H1 (cell line): ENCODE measurements at regions not wholly inside any gene's neighbourhood (a gene's known extent, or its start where the extent isn't known, plus 50 kb on each side); places are given as distances from the start of the nearest gene placed in this dataset.
A peak's percentile ranks its signal among the peaks of the same experiment; 100 is the strongest.
"Not testable (repeated sequence)": the region's sequence is repeated elsewhere in the genome, so short reads cannot be mapped to it uniquely, and the experiment has no call there.

Experiments used
- CTCF ChIA-PET: fragments of 300-600 bp; sonication (Branson Sonifier 250); formaldehyde crosslinking; loops from one replicate; lab custom pipeline; 2021; ENCODE audit not compliant: partially characterized antibody; lab: Charles Lee
- POLR2A ChIA-PET: fragments of 300-600 bp; sonication (Branson Sonifier 250); formaldehyde crosslinking; loops from one replicate; lab custom pipeline; 2021; ENCODE audit warnings: inconsistent platforms; ENCODE audit not compliant: partially characterized antibody; lab: Charles Lee
- DNase-seq, 2 experiments: peaks; one replicate each; pipeline versions ENCODE4 v3.0.0 to v3.0.0-alpha.2; 2010 to 2022; ENCODE audit warnings: low spot score in 2 of 2, low read depth in 1 of 2, mixed read lengths in 1 of 2
- FAIRE-seq: peaks from 2 replicates; lab custom pipeline; 2011; peaks lifted over from hg19 to GRCh38; lab: Jason Lieb, UNC
- H2AFZ ChIP-seq: 2 replicates; pipeline ENCODE4 v1.8.1; 2012; ENCODE audit warnings: low read length, inconsistent platforms
- H2AK5ac ChIP-seq: 2 replicates; pipeline ENCODE4 v1.6.1; 2013; ENCODE audit warnings: low read depth, low read length
- H2BK120ac ChIP-seq: replicated peaks from 2 replicates; pipeline ENCODE3; 2013; ENCODE audit warnings: low read depth, low read length, inconsistent platforms
- H2BK12ac ChIP-seq: 2 replicates; pipeline ENCODE4 v1.6.1; 2013; ENCODE audit warnings: low read depth, low read length
- H2BK15ac ChIP-seq: 2 replicates; pipeline ENCODE4 v1.6.1; 2013; ENCODE audit warnings: low read length
- H2BK20ac ChIP-seq: 2 replicates; pipeline ENCODE4 v1.6.1; 2013; ENCODE audit warnings: low read length
- H2BK5ac ChIP-seq: 2 replicates; pipeline ENCODE4 v1.6.1; 2013; ENCODE audit warnings: low read depth, low read length
- H3K14ac ChIP-seq: 2 replicates; pipeline ENCODE4 v1.6.1; 2013; ENCODE audit warnings: inconsistent platforms; ENCODE audit not compliant: insufficient read length
- H3K18ac ChIP-seq: 2 replicates; pipeline ENCODE4 v1.6.1; 2013; ENCODE audit warnings: low read length; ENCODE audit errors: extremely low read depth
- H3K23ac ChIP-seq: 2 replicates; pipeline ENCODE4 v1.6.1; 2013; ENCODE audit warnings: inconsistent platforms; ENCODE audit not compliant: insufficient read length
- H3K23me2 ChIP-seq: 2 replicates; pipeline ENCODE4 v1.6.1; 2013; ENCODE audit warnings: low read depth, low read length
- H3K27ac ChIP-seq: 2 replicates; pipeline ENCODE4 v1.6.1; 2011; ENCODE audit warnings: low read depth, low read length, inconsistent platforms
- H3K27me3 ChIP-seq, 4 experiments: replicated peaks in 1 of 4; 1 replicate in 1 of 4; 2 replicates in 3 of 4; pipeline versions ENCODE4 v1.6.1 to v1.8.1; 2011 to 2013; ENCODE audit warnings: low read length in 3 of 4, mild to moderate bottlenecking in 3 of 4, inconsistent platforms in 2 of 4, mixed read lengths in 2 of 4, moderate library complexity in 1 of 4; ENCODE audit not compliant: control insufficient read depth in 3 of 4, insufficient read depth in 3 of 4; ENCODE audit errors: extremely low read depth in 1 of 4
- H3K36me3 ChIP-seq, 4 experiments: 2 replicates each; pipeline versions ENCODE4 v1.6.1 to v1.8.1; 2011 to 2013; ENCODE audit warnings: mild to moderate bottlenecking in 4 of 4, low read length in 3 of 4, moderate library complexity in 2 of 4, control low read depth in 1 of 4, inconsistent platforms in 1 of 4; ENCODE audit not compliant: insufficient read depth in 4 of 4, control insufficient read depth in 2 of 4
- H3K4ac ChIP-seq: replicated peaks from 2 replicates; pipeline ENCODE3; 2013; ENCODE audit warnings: low read length, low read depth, mixed read lengths, inconsistent platforms; ENCODE audit not compliant: insufficient read length
- H3K4me1 ChIP-seq, 4 experiments: replicated peaks in 1 of 4; 1 replicate in 1 of 4; 2 replicates in 3 of 4; pipeline versions ENCODE4 v1.6.1 to v1.8.1; 2011 to 2013; ENCODE audit warnings: low read length in 3 of 4, inconsistent platforms in 2 of 4, mixed read lengths in 1 of 4; ENCODE audit not compliant: insufficient read depth in 4 of 4, control insufficient read depth in 3 of 4
- H3K4me2 ChIP-seq, 2 experiments: 2 replicates each; pipeline versions ENCODE4 v1.6.1 to v1.8.1; 2011 to 2013; ENCODE audit warnings: low read depth in 2 of 2, low read length in 2 of 2, control low read depth in 1 of 2, inconsistent platforms in 1 of 2, mild to moderate bottlenecking in 1 of 2; ENCODE audit not compliant: insufficient read depth in 1 of 2
- H3K4me3 ChIP-seq, 4 experiments: fragments of 200-600, 300-600 bp in 1 of 4; sonication (generic), shearing (Covaris generic), sonication (Bioruptor Twin) in 1 of 4; 2 replicates each; pipeline versions ENCODE4 v1.5.1 to v1.8.1; 2011 to 2016; ENCODE audit warnings: low read length in 4 of 4, low read depth in 3 of 4, control low read depth in 2 of 4, inconsistent platforms in 2 of 4, mild to moderate bottlenecking in 2 of 4, mixed read lengths in 1 of 4, moderate library complexity in 1 of 4; ENCODE audit not compliant: insufficient read depth in 2 of 4; ENCODE audit errors: extremely low read depth in 1 of 4
- H3K56ac ChIP-seq: replicated peaks from 2 replicates; pipeline ENCODE3; 2013; ENCODE audit warnings: low read depth, mild to moderate bottlenecking, mixed read lengths, low read length, inconsistent platforms; ENCODE audit not compliant: insufficient read length
- H3K79me1 ChIP-seq: 2 replicates; pipeline ENCODE4 v1.6.1; 2013; ENCODE audit warnings: low read depth, low read length, control low read depth
- H3K79me2 ChIP-seq, 2 experiments: 2 replicates each; pipeline versions ENCODE4 v1.6.1 to v1.8.1; 2012 to 2013; ENCODE audit warnings: low read length in 2 of 2, mild to moderate bottlenecking in 2 of 2, inconsistent platforms in 1 of 2; ENCODE audit not compliant: insufficient read depth in 2 of 2, control insufficient read depth in 1 of 2
- H3K9ac ChIP-seq, 4 experiments: replicated peaks in 1 of 4; 1 replicate in 1 of 4; 2 replicates in 3 of 4; pipeline versions ENCODE4 v1.6.1 to v1.8.1; 2011 to 2013; ENCODE audit warnings: low read depth in 3 of 4, low read length in 3 of 4, control low read depth in 2 of 4, mild to moderate bottlenecking in 2 of 4, moderate library complexity in 2 of 4, inconsistent platforms in 1 of 4; ENCODE audit errors: extremely low read depth in 1 of 4
- H3K9me3 ChIP-seq, 2 experiments: 2 replicates each; pipeline versions ENCODE4 v1.6.1 to v1.8.1; 2012 to 2013; ENCODE audit warnings: mild to moderate bottlenecking in 2 of 2, moderate library complexity in 2 of 2, control low read depth in 1 of 2, inconsistent platforms in 1 of 2, low read depth in 1 of 2, low read length in 1 of 2, mixed read lengths in 1 of 2; ENCODE audit not compliant: insufficient read depth in 2 of 2
- H4K20me1 ChIP-seq, 2 experiments: replicated peaks in 1 of 2; 2 replicates each; pipeline versions ENCODE3 to v1.8.1; 2011 to 2013; ENCODE audit warnings: inconsistent platforms in 2 of 2, low read length in 2 of 2, mild to moderate bottlenecking in 1 of 2; ENCODE audit not compliant: insufficient read depth in 2 of 2, control insufficient read depth in 1 of 2
- H4K5ac ChIP-seq: 2 replicates; pipeline ENCODE4 v1.6.1; 2013; ENCODE audit warnings: low read length, low read depth, mixed read lengths, inconsistent platforms; ENCODE audit not compliant: insufficient read length
- H4K8ac ChIP-seq: 2 replicates; pipeline ENCODE4 v1.8.0; 2013; ENCODE audit warnings: mild to moderate bottlenecking, moderate library complexity, low read length, inconsistent platforms; ENCODE audit not compliant: insufficient read depth; ENCODE audit errors: extremely low read depth
- H4K91ac ChIP-seq: replicated peaks from 2 replicates; pipeline ENCODE3; 2013; ENCODE audit warnings: low read length, mixed read lengths, inconsistent platforms; ENCODE audit not compliant: insufficient read length
- KDM1A ChIP-seq: fragments of 200-600, 300-600 bp; sonication (generic); IDR thresholded peaks from 2 replicates; pipeline ENCODE4 v1.7.1; 2016; ENCODE audit warnings: mild to moderate bottlenecking, low read length, borderline replicate concordance
- WGBS, 2 experiments: shearing (Covaris generic) in 1 of 2; methylation state at CpG; one replicate each; pipeline versions ENCODE4 v1.1.6 to v1.1.7; 2013 to 2015; ENCODE audit warnings: low lambda C conversion rate in 2 of 2, mixed read lengths in 2 of 2, inconsistent platforms in 1 of 2, low coverage in 1 of 2, missing lambda C conversion rate in 1 of 2; ENCODE audit not compliant: insufficient replicate concordance in 2 of 2, insufficient coverage in 1 of 2, insufficient read length in 1 of 2; ENCODE audit errors: extremely low coverage in 1 of 2, missing lambda C conversion rate in 1 of 2; 5-methylcytosine and 5-hydroxymethylcytosine counted together

GRCh38 chr7:121674455-121674854 is 198.5 kb upstream of the PTPRZ1 start:
- not testable (repeated sequence) for H3K4ac ChIP-seq
- 0 out of 2 replicates have a peak, but pooled peaks have one; percentile 25 for TF ChIP-seq KDM1A
- TF ChIP-seq, all 59 proteins: peak for 1; not testable (repeated sequence) for 58
- H3K4me2 ChIP-seq, H4K20me1 ChIP-seq, CTCF ChIA-PET, H3K9ac ChIP-seq, H4K8ac ChIP-seq, H2AFZ ChIP-seq, H4K91ac ChIP-seq, POLR2A ChIA-PET, H2BK12ac ChIP-seq, H3K79me1 ChIP-seq, H3K23ac ChIP-seq, H2BK15ac ChIP-seq, H2BK120ac ChIP-seq, H3K23me2 ChIP-seq, H3K79me2 ChIP-seq, H3K36me3 ChIP-seq, H2AK5ac ChIP-seq, H3K27me3 ChIP-seq, H3K18ac ChIP-seq, H3K56ac ChIP-seq, H3K27ac ChIP-seq, H3K9me3 ChIP-seq, H3K14ac ChIP-seq, H3K4me3 ChIP-seq, DNase-seq, H2BK5ac ChIP-seq, H4K5ac ChIP-seq, H2BK20ac ChIP-seq, H3K4me1 ChIP-seq: not testable (repeated sequence)
- peak; percentile 19 for FAIRE-seq
- 79% methylated on average over 2 of the region's 2 CpGs; no CpG with 5 or more reads in 1 of the 2 experiments for WGBS, 2 experiments
